Gastrocnemius medialis (tissue), 4 donors: ENCODE measurements at regions not wholly inside any gene's neighbourhood (a gene's known extent, or its start where the extent isn't known, plus 50 kb on each side); places are given as distances from the start of the nearest gene placed in this dataset.

Source experiments
- ATAC-seq, 2 donors: fragments of 150-250 bp; one replicate each; pipeline ENCODE4 v1.9.1; 2016
- DNase-seq, 2 donors: peaks; one replicate each; pipeline ENCODE4 v3.0.0-alpha.2; 2019
- H3K27ac ChIP-seq, 4 donors: fragments of 200-600 bp; sonication (generic); 1 replicate in 1 of 4; 2 replicates in 3 of 4; pipeline ENCODE4 v1.5.1; 2016 to 2018; ENCODE audit warnings: mild to moderate bottlenecking in 2 of 4, moderate library complexity in 1 of 4
- H3K27me3 ChIP-seq, 3 donors: fragments of 200-600 bp; sonication (generic) in 2 of 3; 1 replicate in 1 of 3; 2 replicates in 2 of 3; pipeline versions ENCODE4 v1.5.1 to v1.6.0; 2016 to 2019; ENCODE audit warnings: mild to moderate bottlenecking in 1 of 3, moderate library complexity in 1 of 3
- H3K36me3 ChIP-seq, 2 donors: fragments of 200-600 bp; sonication (generic) in 1 of 2; one replicate each; pipeline ENCODE4 v1.5.1; 2017 to 2018
- H3K4me1 ChIP-seq, 2 donors: fragments of 200-600 bp; sonication (generic) in 1 of 2; one replicate each; pipeline ENCODE4 v1.5.1; 2016 to 2017; ENCODE audit warnings: mild to moderate bottlenecking in 2 of 2
- H3K4me3 ChIP-seq, 4 donors: fragments of 200-600 bp; sonication (generic) in 3 of 4; 1 replicate in 1 of 4; 2 replicates in 3 of 4; pipeline ENCODE4 v1.5.1; 2016 to 2019; ENCODE audit warnings: mild to moderate bottlenecking in 2 of 4
- H3K9me3 ChIP-seq, 3 donors: fragments of 200-600 bp; sonication (generic) in 2 of 3; 1 replicate in 1 of 3; 2 replicates in 2 of 3; pipeline ENCODE4 v1.5.1; 2016 to 2019
- POLR2A ChIP-seq, 2 donors: fragments of 450-650 bp; IDR thresholded peaks; one replicate each; pipeline ENCODE4 v1.6.1; 2017; ENCODE audit warnings: antibody characterized with exemption in 2 of 2, mild to moderate bottlenecking in 2 of 2, moderate library complexity in 2 of 2
- in situ Hi-C, 4 donors: fragments of 200-750 bp; cut with MboI; loops; one replicate each; pipeline versions ENCODE4 v1.15.0 to v1.8.0; 2017; ENCODE audit warnings: low sequenced_read_pairs in 4 of 4
- intact Hi-C: fragments of 100-400 bp; cut with DNase I; formaldehyde crosslinking; loops from one replicate; pipeline ENCODE4 v1.15.1; 2023; ENCODE audit warnings: low total_unique reads
- TF ChIP-seq, protein P1 (sequence below), 5 experiments: fragments of 450-650 bp in 3 of 5; fragments of 200-600 bp in 2 of 5; sonication (generic) in 2 of 5; IDR thresholded peaks in 4 of 5; conservative IDR thresholded peaks in 1 of 5; 1 replicate in 4 of 5; 2 replicates in 1 of 5; pipeline ENCODE4 v1.5.1; 2016 to 2019; ENCODE audit warnings: antibody characterized with exemption in 5 of 5, mild to moderate bottlenecking in 3 of 5, moderate library complexity in 3 of 5

DNA sequence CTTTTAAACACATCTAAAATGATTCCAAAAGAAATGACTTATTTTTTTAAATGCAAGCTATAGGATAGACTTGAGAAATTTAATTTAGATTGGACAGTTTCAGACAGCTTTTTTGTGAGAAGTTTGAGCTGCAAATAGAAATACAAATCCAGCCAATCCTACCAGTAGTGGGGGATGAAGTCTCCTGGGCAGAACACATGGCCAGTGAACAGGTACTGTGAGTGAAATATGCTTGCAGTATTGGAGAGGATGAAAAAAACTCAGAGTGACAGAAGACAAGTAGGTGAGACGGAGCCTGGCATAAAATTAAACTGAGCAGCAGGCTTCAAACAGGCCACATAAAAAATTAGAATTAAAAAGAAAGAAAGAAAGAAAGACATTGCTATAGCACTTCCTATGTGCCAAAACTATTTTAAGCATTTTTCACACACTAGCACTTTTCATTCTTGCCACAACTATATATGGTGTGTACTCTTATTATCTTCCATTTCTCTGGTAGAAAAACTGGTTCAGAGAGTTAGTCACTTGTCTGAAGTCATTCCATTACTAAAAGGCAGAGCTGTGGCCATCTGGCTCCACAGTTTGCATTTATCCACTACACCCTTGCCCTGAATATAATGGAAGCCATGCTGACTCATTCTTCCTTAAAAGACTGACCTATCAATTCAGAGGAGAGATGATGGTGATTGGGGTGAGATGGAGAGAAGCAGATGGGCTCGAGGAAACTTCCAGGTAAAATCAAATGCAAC lies 310.2 kb upstream of the CTNND2 start:
- H3K36me3 ChIP-seq = no peaks in the 10 kb centered on the region
- no peak for DNase-seq
- in situ Hi-C loops (no loop called here), intact Hi-C loops (no loop called here)
- no peak overlapping the region for H3K27ac ChIP-seq
- H3K9me3 ChIP-seq = no peaks in the 10 kb centered on the region
- TF ChIP-seq, protein P1, sequence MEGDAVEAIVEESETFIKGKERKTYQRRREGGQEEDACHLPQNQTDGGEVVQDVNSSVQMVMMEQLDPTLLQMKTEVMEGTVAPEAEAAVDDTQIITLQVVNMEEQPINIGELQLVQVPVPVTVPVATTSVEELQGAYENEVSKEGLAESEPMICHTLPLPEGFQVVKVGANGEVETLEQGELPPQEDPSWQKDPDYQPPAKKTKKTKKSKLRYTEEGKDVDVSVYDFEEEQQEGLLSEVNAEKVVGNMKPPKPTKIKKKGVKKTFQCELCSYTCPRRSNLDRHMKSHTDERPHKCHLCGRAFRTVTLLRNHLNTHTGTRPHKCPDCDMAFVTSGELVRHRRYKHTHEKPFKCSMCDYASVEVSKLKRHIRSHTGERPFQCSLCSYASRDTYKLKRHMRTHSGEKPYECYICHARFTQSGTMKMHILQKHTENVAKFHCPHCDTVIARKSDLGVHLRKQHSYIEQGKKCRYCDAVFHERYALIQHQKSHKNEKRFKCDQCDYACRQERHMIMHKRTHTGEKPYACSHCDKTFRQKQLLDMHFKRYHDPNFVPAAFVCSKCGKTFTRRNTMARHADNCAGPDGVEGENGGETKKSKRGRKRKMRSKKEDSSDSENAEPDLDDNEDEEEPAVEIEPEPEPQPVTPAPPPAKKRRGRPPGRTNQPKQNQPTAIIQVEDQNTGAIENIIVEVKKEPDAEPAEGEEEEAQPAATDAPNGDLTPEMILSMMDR (IDR thresholded peaks at IDR 0.05 in 4 of 5, conservative IDR thresholded peaks at IDR 0.05 in 1 of 5) = no peak
- no peak for TF ChIP-seq POLR2A (IDR thresholded peaks at IDR 0.05)
- no peak overlapping the region for H3K4me3 ChIP-seq
- no peaks in the 10 kb centered on the region for H3K27me3 ChIP-seq
- ATAC-seq = no peak
- H3K4me1 ChIP-seq = no peaks in the 10 kb centered on the region

DNA sequence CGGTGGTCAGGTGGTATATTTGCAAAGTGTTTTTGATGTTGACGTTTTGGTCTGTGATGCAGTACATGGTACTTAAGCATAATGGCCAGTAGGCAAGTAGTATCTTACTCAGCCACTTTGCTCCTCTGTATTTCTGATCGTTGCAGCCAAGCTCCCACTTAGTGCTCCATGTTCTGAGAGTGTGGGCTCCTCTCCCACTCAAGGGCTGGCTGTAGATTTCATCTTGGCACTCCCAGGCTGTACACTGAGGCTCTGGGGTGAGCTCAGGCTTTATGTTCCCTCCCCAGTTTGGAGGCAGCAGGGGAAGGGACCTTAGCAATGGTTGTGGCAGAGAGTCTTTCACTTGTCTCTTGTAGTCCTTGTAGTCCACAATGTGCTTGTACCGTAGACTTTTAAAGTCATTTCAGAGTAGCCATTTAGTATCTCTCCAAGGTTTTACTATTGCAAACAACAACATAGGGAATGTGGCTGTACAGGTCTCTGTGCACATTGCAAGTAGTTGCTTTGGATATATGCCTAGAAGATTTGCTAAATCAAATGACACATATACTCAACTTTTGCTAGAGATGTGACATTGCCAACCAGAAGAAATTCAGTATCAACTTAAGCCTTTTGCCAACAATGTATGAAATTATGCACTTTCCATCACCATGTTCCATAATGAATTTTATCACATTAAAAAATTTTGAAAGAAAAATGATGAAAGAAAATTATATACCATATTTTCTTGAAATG lies 304.3 kb upstream of the CTNND2 start:
- H3K4me1 ChIP-seq = no peaks in the 10 kb centered on the region
- H3K9me3 ChIP-seq = no peaks in the 10 kb centered on the region
- no peaks in the 10 kb centered on the region for H3K27me3 ChIP-seq
- in situ Hi-C loops (no loop called here), intact Hi-C loops (no loop called here)
- no peak overlapping the region for H3K27ac ChIP-seq
- no peak for DNase-seq
- TF ChIP-seq POLR2A (IDR thresholded peaks at IDR 0.05) = no peak
- TF ChIP-seq, protein P1 (IDR thresholded peaks at IDR 0.05 in 4 of 5, conservative IDR thresholded peaks at IDR 0.05 in 1 of 5) = no peak
- H3K4me3 ChIP-seq = no peak overlapping the region
- no peak for ATAC-seq
- no peaks in the 10 kb centered on the region for H3K36me3 ChIP-seq

DNA sequence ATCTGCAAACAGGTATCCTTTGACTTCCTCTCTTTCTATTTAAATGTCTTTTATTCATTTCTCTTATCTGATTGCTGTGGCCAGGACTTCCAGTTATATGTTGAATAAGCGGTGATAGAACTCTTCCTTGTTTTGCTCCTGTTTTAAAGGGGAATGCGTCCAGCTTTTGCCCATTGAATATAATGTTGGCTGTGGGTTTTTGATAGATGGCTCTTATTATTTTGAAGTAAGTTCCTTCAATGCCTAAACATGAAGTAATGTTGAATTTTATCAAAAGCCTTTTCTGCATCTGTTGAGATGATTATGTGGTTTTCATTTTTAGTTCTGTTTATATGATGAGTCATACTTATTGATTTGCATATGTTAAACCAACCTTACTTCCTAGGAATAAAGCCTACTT lies 300.5 kb upstream of the CTNND2 start:
- H3K9me3 ChIP-seq = no peaks in the 10 kb centered on the region
- H3K27me3 ChIP-seq = no peaks in the 10 kb centered on the region
- ATAC-seq (no peak), DNase-seq (no peak)
- in situ Hi-C loops (no loop called here), intact Hi-C loops (no loop called here)
- H3K27ac ChIP-seq = no peak overlapping the region
- no peaks in the 10 kb centered on the region for H3K36me3 ChIP-seq
- no peaks in the 10 kb centered on the region for H3K4me1 ChIP-seq
- TF ChIP-seq, protein P1 (IDR thresholded peaks at IDR 0.05 in 4 of 5, conservative IDR thresholded peaks at IDR 0.05 in 1 of 5) = no peak
- no peak for TF ChIP-seq POLR2A (IDR thresholded peaks at IDR 0.05)
- H3K4me3 ChIP-seq = no peak overlapping the region

DNA sequence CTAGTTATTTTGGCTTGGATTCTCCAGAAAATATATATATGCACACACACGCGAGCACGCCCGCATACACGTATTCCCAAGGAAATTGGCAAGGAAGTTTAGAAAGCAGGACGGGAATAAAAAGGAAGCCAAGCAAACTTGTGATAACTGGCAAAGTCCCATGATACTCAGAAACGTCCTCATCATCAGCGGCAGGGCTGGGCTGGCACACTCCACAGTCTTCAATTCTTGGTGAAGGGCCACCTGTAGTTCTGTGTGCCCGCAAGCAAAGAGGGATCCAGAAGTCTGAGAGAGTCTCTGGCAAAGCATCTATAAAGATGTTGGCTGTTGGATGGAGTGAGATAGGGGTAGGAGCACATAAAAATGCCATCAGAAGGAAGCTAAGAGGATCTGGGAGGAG lies 289.3 kb upstream of the CTNND2 start:
- Histone ChIP-seq H3K4me1 (no peaks in the 10 kb centered on the region), H3K36me3 (no peaks in the 10 kb centered on the region), H3K27ac (no peak overlapping the region), H3K9me3 (no peaks in the 10 kb centered on the region), H3K27me3 (no peaks in the 10 kb centered on the region), H3K4me3 (no peak overlapping the region)
- no peak for TF ChIP-seq POLR2A (IDR thresholded peaks at IDR 0.05)
- TF ChIP-seq, protein P1 (IDR thresholded peaks at IDR 0.05 in 4 of 5, conservative IDR thresholded peaks at IDR 0.05 in 1 of 5) = no peak
- intact Hi-C loops (no loop called here), in situ Hi-C loops (no loop called here)
- ATAC-seq = no peak
- DNase-seq = no peak
